ENCODE measurements at regions not wholly inside any gene's neighbourhood (a gene's known extent, or its start where the extent isn't known, plus 50 kb on each side); places are given as distances from the start of the nearest gene placed in this dataset.
"Not testable (repeated sequence)": the region's sequence is repeated elsewhere in the genome, so short reads cannot be mapped to it uniquely, and the experiment has no call there.

- H3K14ac ChIP-seq (replicated peaks; ENCODE audit: low read depth, low read length); H2BK5ac ChIP-seq (ENCODE audit: low read depth, low read length, poor library complexity, severe bottlenecking); H2AK5ac ChIP-seq (ENCODE audit: low read depth, low read length); H3K18ac ChIP-seq (ENCODE audit: low read depth, low read length); ATAC-seq (ENCODE audit: low read depth); H3K9ac ChIP-seq (ENCODE audit: low read depth, low read length); dilution Hi-C loops (cut with HindIII; ENCODE audit: low sequenced_read_pairs, unreplicated experiment); H2BK15ac ChIP-seq (ENCODE audit: low read depth, low read length); H4K5ac ChIP-seq (ENCODE audit: low read depth, low read length); H4K8ac ChIP-seq (ENCODE audit: low read depth in 2 of 2, low read length in 2 of 2); H2AK9ac ChIP-seq (replicated peaks; ENCODE audit: low read depth, low read length, poor library complexity); H3K36me3 ChIP-seq (ENCODE audit: control insufficient read depth, insufficient read depth, low read length); DNase-seq; intact Hi-C loops (cut with micrococcal nuclease); H4K20me1 ChIP-seq (ENCODE audit: insufficient read depth, low read length); H2AFZ ChIP-seq (replicated peaks; ENCODE audit: low read length, poor library complexity); POLR2A ChIA-PET (ENCODE audit: unreplicated experiment); H3K27ac ChIP-seq (ENCODE audit: insufficient read depth, low read length); H3K79me1 ChIP-seq (ENCODE audit: low read depth in 1 of 2, low read length in 2 of 2); H3K27me3 ChIP-seq (ENCODE audit: control insufficient read depth, insufficient read depth, low read length); H2BK120ac ChIP-seq (ENCODE audit: low read depth, low read length); H3K4me2 ChIP-seq (ENCODE audit: low read depth, low read length); H3K23ac ChIP-seq (ENCODE audit: low read depth, low read length); H2BK20ac ChIP-seq (ENCODE audit: low read depth, low read length); H3K4ac ChIP-seq (ENCODE audit: low read depth, low read length); in situ Hi-C loops (cut with MboI; ENCODE audit: low sequenced_read_pairs); H3K56ac ChIP-seq (ENCODE audit: extremely low read depth, insufficient read depth, low read length); H3K4me3 ChIP-seq (ENCODE audit: insufficient read depth, low read depth, low read length); H3K9me3 ChIP-seq (ENCODE audit: control insufficient read depth, insufficient read depth, low read length); CTCF ChIA-PET; BruUV-seq (replicated peaks); H4K91ac ChIP-seq (ENCODE audit: insufficient read depth, low read depth, low read length); H3K9me1 ChIP-seq (ENCODE audit: insufficient read depth, low read length); H3K4me1 ChIP-seq (ENCODE audit: control insufficient read depth, insufficient read depth, low read length): not testable (repeated sequence)
- WGBS, 2 experiments (ENCODE audit: extremely low coverage in 2 of 2, insufficient read length in 1 of 2): no CpG with 5 or more reads among the region's 9 CpGs
Measured at GRCh38 chr4:189631568-189631916, 309.1 kb upstream of the FRG1 start.

- CTCF ChIA-PET; H2BK120ac ChIP-seq (ENCODE audit: low read depth, low read length); POLR2A ChIA-PET (ENCODE audit: unreplicated experiment); BruUV-seq (replicated peaks); H3K9me3 ChIP-seq (ENCODE audit: control insufficient read depth, insufficient read depth, low read length); H4K5ac ChIP-seq (ENCODE audit: low read depth, low read length); H3K56ac ChIP-seq (ENCODE audit: extremely low read depth, insufficient read depth, low read length); in situ Hi-C loops (cut with MboI; ENCODE audit: low sequenced_read_pairs); H3K9me1 ChIP-seq (ENCODE audit: insufficient read depth, low read length); H2AK9ac ChIP-seq (replicated peaks; ENCODE audit: low read depth, low read length, poor library complexity); H3K79me1 ChIP-seq (ENCODE audit: low read depth in 1 of 2, low read length in 2 of 2); H3K36me3 ChIP-seq (ENCODE audit: control insufficient read depth, insufficient read depth, low read length); H4K20me1 ChIP-seq (ENCODE audit: insufficient read depth, low read length); H2BK5ac ChIP-seq (ENCODE audit: low read depth, low read length, poor library complexity, severe bottlenecking); DNase-seq; H3K4me1 ChIP-seq (ENCODE audit: control insufficient read depth, insufficient read depth, low read length); H3K27me3 ChIP-seq (ENCODE audit: control insufficient read depth, insufficient read depth, low read length); H2BK15ac ChIP-seq (ENCODE audit: low read depth, low read length); H2AFZ ChIP-seq (replicated peaks; ENCODE audit: low read length, poor library complexity); H3K14ac ChIP-seq (replicated peaks; ENCODE audit: low read depth, low read length); H3K4me2 ChIP-seq (ENCODE audit: low read depth, low read length); ATAC-seq (ENCODE audit: low read depth); H2AK5ac ChIP-seq (ENCODE audit: low read depth, low read length); H3K18ac ChIP-seq (ENCODE audit: low read depth, low read length); H3K27ac ChIP-seq (ENCODE audit: insufficient read depth, low read length); H3K4ac ChIP-seq (ENCODE audit: low read depth, low read length); H3K23ac ChIP-seq (ENCODE audit: low read depth, low read length); dilution Hi-C loops (cut with HindIII; ENCODE audit: low sequenced_read_pairs, unreplicated experiment); H4K91ac ChIP-seq (ENCODE audit: insufficient read depth, low read depth, low read length); H4K8ac ChIP-seq (ENCODE audit: low read depth in 2 of 2, low read length in 2 of 2); H2BK20ac ChIP-seq (ENCODE audit: low read depth, low read length); intact Hi-C loops (cut with micrococcal nuclease); H3K9ac ChIP-seq (ENCODE audit: low read depth, low read length); H3K4me3 ChIP-seq (ENCODE audit: insufficient read depth, low read depth, low read length): not testable (repeated sequence)
- no CpG with 5 or more reads among the region's 2 CpGs for whole genome bisulfite sequencing, 2 experiments (ENCODE audit: extremely low coverage in 2 of 2, insufficient read length in 1 of 2)
Measured at GRCh38 chr4:189650436-189650835, 290.2 kb upstream of the FRG1 start.

All from IMR-90 (cell line).